Endothelial cell of umbilical vein (primary cell): ENCODE measurements at regions not wholly inside any gene's neighbourhood (a gene's known extent, or its start where the extent isn't known, plus 50 kb on each side); places are given as distances from the start of the nearest gene placed in this dataset.

Source experiments
- BruUV-seq: library from RNA; stranded (reverse); fragments of 400-500 nt; replicated peaks from 2 replicates; lab custom pipeline; 2021; lab: Mats Ljungman, UMichigan
- CTCF ChIA-PET: fragments of 300-600, 350-600 bp; sonication (Branson Sonifier 250); formaldehyde crosslinking; loops from one replicate; lab custom pipeline; 2021; ENCODE audit warnings: antibody characterized with exemption, inconsistent platforms; lab: Charles Lee
- POLR2A ChIA-PET: fragments of 300-600, 350-600 bp; sonication (Branson Sonifier 250); formaldehyde crosslinking; loops from one replicate; lab custom pipeline; 2021; ENCODE audit warnings: antibody characterized with exemption, inconsistent platforms; lab: Charles Lee
- DNase-seq: peaks from one replicate; pipeline ENCODE4 v3.0.0-alpha.2; 2011; ENCODE audit warnings: low read depth, low spot score
- FAIRE-seq: peaks from 2 replicates; lab custom pipeline; 2011; peaks lifted over from hg19 to GRCh38; lab: Jason Lieb, UNC
- H2AFZ ChIP-seq: 2 replicates; pipeline ENCODE4 v1.6.0; 2012; ENCODE audit warnings: low read depth, low read length, control low read depth, inconsistent platforms
- H3K27ac ChIP-seq: 2 replicates; pipeline ENCODE4 v1.5.1; 2011; ENCODE audit warnings: low read depth, mild to moderate bottlenecking, control low read depth, low read length, moderate library complexity; ENCODE audit not compliant: insufficient read depth
- H3K27me3 ChIP-seq, 2 experiments: 2 replicates each; pipeline versions ENCODE4 v1.6.0 to v1.6.1; 2011; ENCODE audit warnings: low read length in 2 of 2, mixed read lengths in 1 of 2; ENCODE audit not compliant: control insufficient read depth in 2 of 2, insufficient read depth in 2 of 2
- H3K36me3 ChIP-seq, 2 experiments: 2 replicates in 1 of 2; 3 replicates in 1 of 2; pipeline ENCODE4 v1.5.1; 2011; ENCODE audit warnings: low read length in 2 of 2, mild to moderate bottlenecking in 1 of 2, moderate library complexity in 1 of 2; ENCODE audit not compliant: control insufficient read depth in 2 of 2, insufficient read depth in 2 of 2; ENCODE audit errors: extremely low read depth in 1 of 2
- H3K4me1 ChIP-seq: 3 replicates; pipeline ENCODE4 v1.5.1; 2011; ENCODE audit warnings: mild to moderate bottlenecking, low read length; ENCODE audit not compliant: control insufficient read depth, insufficient read depth; ENCODE audit errors: extremely low read depth
- H3K4me2 ChIP-seq: 2 replicates; pipeline ENCODE4 v1.6.1; 2011; ENCODE audit warnings: low read length, control low read depth, mixed read lengths; ENCODE audit not compliant: insufficient read depth
- H3K4me3 ChIP-seq, 3 experiments: fragments of 200-600 bp in 1 of 3; sonication (generic), shearing (Covaris generic) in 1 of 3; replicated peaks in 1 of 3; 2 replicates each; pipeline ENCODE4 v1.5.1; 2011 to 2016; ENCODE audit warnings: control low read depth in 3 of 3, low read length in 3 of 3, mild to moderate bottlenecking in 2 of 3, inconsistent platforms in 1 of 3, low read depth in 1 of 3, moderate library complexity in 1 of 3; ENCODE audit not compliant: insufficient read depth in 1 of 3
- H3K79me2 ChIP-seq: 2 replicates; pipeline ENCODE4 v1.6.0; 2012; ENCODE audit warnings: low read length, inconsistent platforms; ENCODE audit not compliant: control insufficient read depth, insufficient read depth
- H3K9ac ChIP-seq: replicated peaks from 2 replicates; pipeline ENCODE3; 2011; ENCODE audit warnings: low read length, control low read depth; ENCODE audit not compliant: insufficient read depth; ENCODE audit errors: extremely low read depth
- H3K9me1 ChIP-seq: replicated peaks from 3 replicates; pipeline ENCODE4 v1.6.0; 2011; ENCODE audit warnings: mild to moderate bottlenecking, low read length; ENCODE audit not compliant: control insufficient read depth, insufficient read depth; ENCODE audit errors: extremely low read depth
- H3K9me3 ChIP-seq: replicated peaks from 2 replicates; pipeline ENCODE4 v1.5.1; 2012; ENCODE audit warnings: low read length, inconsistent platforms; ENCODE audit not compliant: control insufficient read depth, insufficient read depth
- H4K20me1 ChIP-seq: replicated peaks from 2 replicates; pipeline ENCODE3; 2011; ENCODE audit warnings: mild to moderate bottlenecking, low read length; ENCODE audit not compliant: control insufficient read depth, insufficient read depth; ENCODE audit errors: extremely low read depth
- EZH2 ChIP-seq: IDR thresholded peaks from 2 replicates; pipeline ENCODE4 v1.6.1; 2012; ENCODE audit warnings: borderline replicate concordance, low read depth, mild to moderate bottlenecking, moderate library complexity, low read length, inconsistent platforms; ENCODE audit not compliant: severe bottlenecking
- FOS ChIP-seq: IDR thresholded peaks from 2 replicates; pipeline ENCODE4 v1.6.1; 2011; ENCODE audit warnings: mild to moderate bottlenecking, low read length, moderate library complexity, borderline replicate concordance; ENCODE audit not compliant: insufficient read depth
- GATA2 ChIP-seq: IDR thresholded peaks from 2 replicates; pipeline ENCODE4 v1.7.0; 2011; ENCODE audit warnings: low read depth, mild to moderate bottlenecking, moderate library complexity, mixed read lengths, low read length; ENCODE audit not compliant: insufficient read length, insufficient read depth
- JUN ChIP-seq: IDR thresholded peaks from 2 replicates; pipeline ENCODE4 v1.6.1; 2011; ENCODE audit warnings: borderline replicate concordance, low read depth; ENCODE audit not compliant: insufficient read length, insufficient read depth
- POLR2A ChIP-seq: IDR thresholded peaks from 2 replicates; pipeline ENCODE4 v1.6.1; 2012; ENCODE audit warnings: low read depth, mild to moderate bottlenecking, control low read depth, low read length
- POLR2AphosphoS5 ChIP-seq: IDR thresholded peaks from 2 replicates; pipeline ENCODE4 v1.6.1; 2012; ENCODE audit warnings: low read depth, mild to moderate bottlenecking, control low read depth, low read length, moderate library complexity; ENCODE audit not compliant: insufficient read depth
- dilution Hi-C: fragments of 300-500 bp; cut with MboI; formaldehyde crosslinking; loops from one replicate; pipeline ENCODE4 v1.15.0; 2019; ENCODE audit warnings: low sequenced_read_pairs; ENCODE audit not compliant: extremely low pct_ligation_motif_present
- intact Hi-C: fragments of 100-400 bp; cut with micrococcal nuclease; formaldehyde crosslinking; loops from one replicate; pipeline ENCODE4 v1.10.0; 2022
- TF ChIP-seq, protein P1 (sequence below), 2 donors: IDR thresholded peaks; 1 replicate in 1 of 2; 2 replicates in 1 of 2; pipeline ENCODE4 v1.5.1; 2011; ENCODE audit warnings: low read length in 2 of 2, mild to moderate bottlenecking in 2 of 2, moderate library complexity in 2 of 2, control low read depth in 1 of 2, inconsistent platforms in 1 of 2, low read depth in 1 of 2; ENCODE audit not compliant: insufficient read depth in 1 of 2; ENCODE audit errors: extremely low read depth in 1 of 2

GRCh38 chr4:31360786-31361185 is 640.6 kb downstream of the PCDH7 start:
- no peaks in the 10 kb centered on the region for H4K20me1 ChIP-seq
- BruUV-seq = no TSS peak
- no peak overlapping the region for H3K27ac ChIP-seq
- H3K4me1 ChIP-seq = no peaks in the 10 kb centered on the region
- H2AFZ ChIP-seq = no peak overlapping the region
- no peaks in the 10 kb centered on the region for H3K36me3 ChIP-seq
- dilution Hi-C loops = no loop called here
- no peak overlapping the region for H3K9ac ChIP-seq
- H3K4me3 ChIP-seq = no peak overlapping the region
- H3K9me3 ChIP-seq = no peaks in the 10 kb centered on the region
- POLR2A ChIA-PET = no interaction called here
- H3K9me1 ChIP-seq = no peaks in the 10 kb centered on the region
- peak; percentile 42 for FAIRE-seq
- intact Hi-C loops = no loop called here
- H3K79me2 ChIP-seq = no peaks in the 10 kb centered on the region
- DNase-seq = peak; percentile 57
- TF ChIP-seq FOS (no peak), EZH2 (no peak)
- TF ChIP-seq, protein P1, sequence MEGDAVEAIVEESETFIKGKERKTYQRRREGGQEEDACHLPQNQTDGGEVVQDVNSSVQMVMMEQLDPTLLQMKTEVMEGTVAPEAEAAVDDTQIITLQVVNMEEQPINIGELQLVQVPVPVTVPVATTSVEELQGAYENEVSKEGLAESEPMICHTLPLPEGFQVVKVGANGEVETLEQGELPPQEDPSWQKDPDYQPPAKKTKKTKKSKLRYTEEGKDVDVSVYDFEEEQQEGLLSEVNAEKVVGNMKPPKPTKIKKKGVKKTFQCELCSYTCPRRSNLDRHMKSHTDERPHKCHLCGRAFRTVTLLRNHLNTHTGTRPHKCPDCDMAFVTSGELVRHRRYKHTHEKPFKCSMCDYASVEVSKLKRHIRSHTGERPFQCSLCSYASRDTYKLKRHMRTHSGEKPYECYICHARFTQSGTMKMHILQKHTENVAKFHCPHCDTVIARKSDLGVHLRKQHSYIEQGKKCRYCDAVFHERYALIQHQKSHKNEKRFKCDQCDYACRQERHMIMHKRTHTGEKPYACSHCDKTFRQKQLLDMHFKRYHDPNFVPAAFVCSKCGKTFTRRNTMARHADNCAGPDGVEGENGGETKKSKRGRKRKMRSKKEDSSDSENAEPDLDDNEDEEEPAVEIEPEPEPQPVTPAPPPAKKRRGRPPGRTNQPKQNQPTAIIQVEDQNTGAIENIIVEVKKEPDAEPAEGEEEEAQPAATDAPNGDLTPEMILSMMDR (IDR thresholded peaks at IDR 0.05; ENCODE audit: extremely low read depth in 1 of 2, insufficient read depth in 1 of 2, low read depth in 1 of 2, low read length in 2 of 2) = no peak
- CTCF ChIA-PET = interaction anchor here (1.6 kb wide), 1 partner anchor 10 kb away, joined by 5 read pairs; no protein-coding TSS in a partner anchor
- no peak overlapping the region for H3K4me2 ChIP-seq
- no peaks in the 10 kb centered on the region for H3K27me3 ChIP-seq

DNA sequence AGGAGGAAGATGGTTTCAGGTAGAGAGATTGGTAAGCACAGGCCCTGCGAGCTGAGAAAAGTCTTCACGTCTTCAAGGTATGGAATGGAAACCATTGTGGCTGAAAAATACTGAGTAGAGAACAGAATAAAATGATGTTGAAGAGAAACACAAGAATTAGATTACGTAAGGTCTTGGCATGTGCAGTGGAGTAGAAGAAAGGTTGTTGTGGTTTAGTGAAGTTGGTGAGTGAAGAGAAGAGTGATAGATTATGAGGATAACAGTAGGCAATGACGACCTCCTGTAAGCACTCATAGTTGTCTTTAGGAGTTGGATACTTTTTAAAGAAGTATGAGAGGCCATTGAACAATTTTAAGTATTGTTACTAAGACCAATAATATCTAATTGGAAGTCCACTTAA is 642.6 kb downstream of the PCDH7 start:
- intact Hi-C loops = no loop called here
- Histone ChIP-seq H3K27me3 (no peaks in the 10 kb centered on the region), H3K36me3 (no peaks in the 10 kb centered on the region), H3K4me3 (no peak overlapping the region), H3K4me2 (no peak overlapping the region), H3K79me2 (no peaks in the 10 kb centered on the region), H3K9me3 (no peaks in the 10 kb centered on the region), H3K27ac (no peak overlapping the region), H3K9me1 (no peaks in the 10 kb centered on the region), H3K4me1 (no peaks in the 10 kb centered on the region), H2AFZ (no peak overlapping the region), H3K9ac (no peak overlapping the region), H4K20me1 (no peaks in the 10 kb centered on the region)
- no TSS peak for BruUV-seq
- dilution Hi-C loops = no loop called here
- DNase-seq = no peak
- FAIRE-seq = no peak
- TF ChIP-seq POLR2A (no peak), GATA2 (no peak), JUN (no peak), POLR2AphosphoS5 (no peak), FOS (no peak)
- TF ChIP-seq, protein P1 (IDR thresholded peaks at IDR 0.05; ENCODE audit: extremely low read depth in 1 of 2, insufficient read depth in 1 of 2, low read depth in 1 of 2, low read length in 2 of 2) = no peak
- ChIA-PET CTCF (interaction anchor here (1.0 kb wide), 1 partner anchor 318 kb away, joined by 3 read pairs; no protein-coding TSS in a partner anchor), POLR2A (no interaction called here)
